Thyroid gland (tissue), 4 donors: ENCODE measurements at regions not wholly inside any gene's neighbourhood (a gene's known extent, or its start where the extent isn't known, plus 50 kb on each side); places are given as distances from the start of the nearest gene placed in this dataset.

Source experiments
- DNase-seq, 2 donors: peaks; one replicate each; pipeline ENCODE4 v3.0.0-alpha.2; 2019
- H3K27ac ChIP-seq, 3 donors: fragments of 200-600 bp; sonication (generic); 1 replicate in 2 of 3; 2 replicates in 1 of 3; pipeline ENCODE4 v1.5.1; 2016 to 2019; ENCODE audit warnings: mild to moderate bottlenecking in 1 of 3, moderate library complexity in 1 of 3
- H3K27me3 ChIP-seq: fragments of 200-600 bp; sonication (generic); one replicate; pipeline ENCODE4 v1.5.1; 2019
- H3K36me3 ChIP-seq, 2 donors: fragments of 200-600 bp; sonication (generic); one replicate each; pipeline ENCODE4 v1.5.1; 2016 to 2019
- H3K4me1 ChIP-seq, 2 donors: fragments of 200-600 bp; sonication (generic); one replicate each; pipeline ENCODE4 v1.5.1; 2017 to 2019
- H3K4me3 ChIP-seq, 3 donors: fragments of 200-600 bp; sonication (generic); replicated peaks in 1 of 3; 1 replicate in 2 of 3; 2 replicates in 1 of 3; pipeline ENCODE4 v1.5.1; 2016; ENCODE audit warnings: mild to moderate bottlenecking in 1 of 3
- H3K9me3 ChIP-seq: fragments of 200-600 bp; sonication (generic); one replicate; pipeline ENCODE4 v1.5.1; 2017
- POLR2A ChIP-seq, 2 donors: fragments of 450-650 bp; IDR thresholded peaks; one replicate each; pipeline ENCODE4 v1.6.1; 2017; ENCODE audit warnings: antibody characterized with exemption in 2 of 2, mild to moderate bottlenecking in 2 of 2, moderate library complexity in 1 of 2
- WGBS, 2 donors: methylation state at CpG; one replicate each; pipeline ENCODE4 v1.1.5; 2017; 5-methylcytosine and 5-hydroxymethylcytosine counted together
- intact Hi-C: fragments of 100-400 bp; cut with DNase I; formaldehyde crosslinking; loops from one replicate; pipeline ENCODE4 v1.15.1; 2023
- TF ChIP-seq, protein P1 (sequence below), 6 experiments: fragments of 200-600 bp in 3 of 6; fragments of 450-650 bp in 3 of 6; sonication (generic) in 3 of 6; IDR thresholded peaks; one replicate each; pipeline ENCODE4 v1.5.1; 2016 to 2019; ENCODE audit warnings: antibody characterized with exemption in 6 of 6, mild to moderate bottlenecking in 2 of 6, inconsistent platforms in 1 of 6, moderate library complexity in 1 of 6

DNA sequence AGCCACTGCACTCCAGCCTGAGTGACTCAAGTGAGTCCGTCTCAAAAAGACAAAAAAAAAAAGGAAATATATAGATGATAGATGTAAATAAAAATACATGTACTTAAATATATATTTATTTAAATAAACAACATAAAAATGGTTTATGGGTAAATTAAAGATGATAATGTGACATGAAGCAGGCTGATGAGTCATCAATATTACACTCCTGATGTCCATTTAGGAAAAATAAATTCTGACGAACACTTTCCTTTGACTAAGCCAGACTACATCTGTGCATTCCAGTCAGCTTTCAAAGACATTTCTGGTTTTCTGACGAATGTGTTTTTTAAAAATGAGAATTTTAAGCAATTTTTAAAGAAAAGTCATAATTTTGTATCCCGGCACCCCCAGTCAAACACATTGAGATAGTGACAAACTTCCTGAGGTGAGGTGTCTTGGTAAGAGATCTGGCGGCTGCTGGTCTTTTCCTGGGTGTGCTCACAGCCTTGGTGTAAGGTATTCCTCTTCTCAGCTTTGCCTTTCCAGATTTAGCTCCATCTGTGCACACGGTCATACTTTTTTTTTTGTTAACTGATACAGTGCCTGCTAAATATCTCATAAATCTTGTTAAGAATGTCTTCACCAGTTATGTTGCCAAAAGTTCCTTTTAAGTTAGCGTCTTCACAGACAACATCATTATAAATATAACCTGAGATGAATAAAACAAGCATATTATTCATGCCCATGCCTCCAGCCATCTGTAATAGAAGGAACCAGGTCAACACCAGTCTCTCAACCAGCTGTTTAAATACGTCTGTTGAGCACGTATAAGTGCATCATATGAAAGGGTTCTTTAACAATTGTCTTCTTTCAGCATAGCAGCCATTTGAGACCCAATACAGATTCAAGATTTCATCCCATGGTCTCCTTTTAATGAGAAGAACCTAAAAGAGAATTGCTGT, 214.5 kb upstream of the PLD5 start:
- no peak overlapping the region for H3K4me3 ChIP-seq
- intact Hi-C loops, result no loop called here
- H3K27me3 ChIP-seq, result no peaks in the 10 kb centered on the region
- DNase-seq, result no peak
- no peaks in the 10 kb centered on the region for H3K9me3 ChIP-seq
- WGBS, 2 donors, result 78 to 83% methylated on average over 9 of the region's 9 CpGs
- TF ChIP-seq, protein P1, sequence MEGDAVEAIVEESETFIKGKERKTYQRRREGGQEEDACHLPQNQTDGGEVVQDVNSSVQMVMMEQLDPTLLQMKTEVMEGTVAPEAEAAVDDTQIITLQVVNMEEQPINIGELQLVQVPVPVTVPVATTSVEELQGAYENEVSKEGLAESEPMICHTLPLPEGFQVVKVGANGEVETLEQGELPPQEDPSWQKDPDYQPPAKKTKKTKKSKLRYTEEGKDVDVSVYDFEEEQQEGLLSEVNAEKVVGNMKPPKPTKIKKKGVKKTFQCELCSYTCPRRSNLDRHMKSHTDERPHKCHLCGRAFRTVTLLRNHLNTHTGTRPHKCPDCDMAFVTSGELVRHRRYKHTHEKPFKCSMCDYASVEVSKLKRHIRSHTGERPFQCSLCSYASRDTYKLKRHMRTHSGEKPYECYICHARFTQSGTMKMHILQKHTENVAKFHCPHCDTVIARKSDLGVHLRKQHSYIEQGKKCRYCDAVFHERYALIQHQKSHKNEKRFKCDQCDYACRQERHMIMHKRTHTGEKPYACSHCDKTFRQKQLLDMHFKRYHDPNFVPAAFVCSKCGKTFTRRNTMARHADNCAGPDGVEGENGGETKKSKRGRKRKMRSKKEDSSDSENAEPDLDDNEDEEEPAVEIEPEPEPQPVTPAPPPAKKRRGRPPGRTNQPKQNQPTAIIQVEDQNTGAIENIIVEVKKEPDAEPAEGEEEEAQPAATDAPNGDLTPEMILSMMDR (IDR thresholded peaks at IDR 0.05), result no peak
- no peak for TF ChIP-seq POLR2A (IDR thresholded peaks at IDR 0.05)
- H3K4me1 ChIP-seq, result no peaks in the 10 kb centered on the region
- H3K27ac ChIP-seq, result no peak overlapping the region
- H3K36me3 ChIP-seq, result no peaks in the 10 kb centered on the region

DNA sequence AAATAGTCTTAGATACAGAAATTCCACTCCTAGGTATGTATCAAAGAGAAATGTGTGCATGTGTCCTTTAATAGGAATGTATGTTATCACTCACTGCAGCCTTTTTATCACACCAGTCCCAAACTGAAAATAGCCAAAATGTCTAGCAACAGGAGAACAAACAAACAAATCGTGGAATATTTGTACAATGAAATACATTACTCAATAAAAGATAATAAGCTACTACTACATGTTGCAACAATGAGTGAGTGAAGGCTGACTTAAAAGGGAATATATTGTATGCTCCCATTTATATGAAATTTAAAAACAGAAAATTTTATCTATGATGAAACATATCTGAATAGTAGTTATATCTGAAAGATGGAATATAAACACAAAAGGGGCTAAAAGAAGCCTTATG, 212.1 kb upstream of the PLD5 start:
- Histone ChIP-seq H3K36me3 (no peaks in the 10 kb centered on the region), H3K27ac (no peak overlapping the region), H3K9me3 (no peaks in the 10 kb centered on the region), H3K4me1 (no peaks in the 10 kb centered on the region), H3K27me3 (no peaks in the 10 kb centered on the region), H3K4me3 (no peak overlapping the region)
- DNase-seq, result no peak
- intact Hi-C loops, result no loop called here
- 57 to 62% methylated on average over 1 of the region's 1 CpG for WGBS, 2 donors
- TF ChIP-seq, protein P1 (IDR thresholded peaks at IDR 0.05), result no peak
- no peak for TF ChIP-seq POLR2A (IDR thresholded peaks at IDR 0.05)

DNA sequence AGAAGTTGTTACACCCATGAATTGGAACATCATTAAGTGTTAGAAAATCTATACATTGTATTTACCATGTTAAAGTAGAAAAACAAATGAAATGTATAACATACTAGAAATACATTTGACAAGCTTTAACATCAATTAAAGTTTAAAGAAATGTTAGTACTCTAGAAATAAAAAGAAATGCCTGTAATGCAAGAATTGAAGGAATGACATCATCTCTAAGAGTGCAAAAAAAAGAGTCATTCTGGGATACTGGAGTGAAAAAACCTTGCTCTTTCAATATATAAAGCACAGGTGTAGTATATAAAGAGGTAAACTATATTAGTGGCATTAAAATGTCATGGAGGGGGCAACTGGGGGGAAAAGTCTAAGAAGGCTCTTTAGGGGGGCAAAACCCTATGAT, 210.8 kb upstream of the PLD5 start:
- H3K4me1 ChIP-seq, result no peaks in the 10 kb centered on the region
- intact Hi-C loops, result no loop called here
- H3K27ac ChIP-seq, result no peak overlapping the region
- no peak for DNase-seq
- H3K27me3 ChIP-seq, result no peaks in the 10 kb centered on the region
- H3K9me3 ChIP-seq, result no peaks in the 10 kb centered on the region
- no peaks in the 10 kb centered on the region for H3K36me3 ChIP-seq
- TF ChIP-seq, protein P1 (IDR thresholded peaks at IDR 0.05), result no peak
- TF ChIP-seq POLR2A (IDR thresholded peaks at IDR 0.05), result no peak
- H3K4me3 ChIP-seq, result no peak overlapping the region

GRCh38 chr1:242731446-242731845, 206.9 kb upstream of the PLD5 start:
- intact Hi-C loops, result no loop called here
- H3K36me3 ChIP-seq, result no peaks in the 10 kb centered on the region
- H3K9me3 ChIP-seq, result no peaks in the 10 kb centered on the region
- H3K4me3 ChIP-seq, result no peak overlapping the region
- H3K4me1 ChIP-seq, result no peaks in the 10 kb centered on the region
- H3K27ac ChIP-seq, result no peak overlapping the region
- no peaks in the 10 kb centered on the region for H3K27me3 ChIP-seq
- no peak for DNase-seq
- no peak for TF ChIP-seq POLR2A (IDR thresholded peaks at IDR 0.05)
- TF ChIP-seq, protein P1 (IDR thresholded peaks at IDR 0.05), result no peak

- intact Hi-C loops, result no loop called here
- H3K27ac ChIP-seq, result no peak overlapping the region
- 85 to 87% methylated on average over 4 of the region's 4 CpGs for WGBS, 2 donors
- no peak overlapping the region for H3K4me3 ChIP-seq
- DNase-seq, result no peak
- no peaks in the 10 kb centered on the region for H3K36me3 ChIP-seq
- TF ChIP-seq, protein P1 (IDR thresholded peaks at IDR 0.05), result no peak
- no peak for TF ChIP-seq POLR2A (IDR thresholded peaks at IDR 0.05)
- no peaks in the 10 kb centered on the region for H3K9me3 ChIP-seq
- H3K4me1 ChIP-seq, result no peaks in the 10 kb centered on the region
- H3K27me3 ChIP-seq, result no peaks in the 10 kb centered on the region
These were observed 204.2 kb upstream of the PLD5 start for GRCh38 chr1:242728696-242729095.
